ENCODE measurements at regions not wholly inside any gene's neighbourhood (a gene's known extent, or its start where the extent isn't known, plus 50 kb on each side); places are given as distances from the start of the nearest gene placed in this dataset.

GRCh38 chr11:79925570-79925969 lies 484.7 kb upstream of the TENM4 start:
- no peak for DNase-seq (ENCODE audit: low spot score)
- no peak for TF ChIP-seq JUND (IDR thresholded peaks at IDR 0.05)
- TF ChIP-seq, protein P1, sequence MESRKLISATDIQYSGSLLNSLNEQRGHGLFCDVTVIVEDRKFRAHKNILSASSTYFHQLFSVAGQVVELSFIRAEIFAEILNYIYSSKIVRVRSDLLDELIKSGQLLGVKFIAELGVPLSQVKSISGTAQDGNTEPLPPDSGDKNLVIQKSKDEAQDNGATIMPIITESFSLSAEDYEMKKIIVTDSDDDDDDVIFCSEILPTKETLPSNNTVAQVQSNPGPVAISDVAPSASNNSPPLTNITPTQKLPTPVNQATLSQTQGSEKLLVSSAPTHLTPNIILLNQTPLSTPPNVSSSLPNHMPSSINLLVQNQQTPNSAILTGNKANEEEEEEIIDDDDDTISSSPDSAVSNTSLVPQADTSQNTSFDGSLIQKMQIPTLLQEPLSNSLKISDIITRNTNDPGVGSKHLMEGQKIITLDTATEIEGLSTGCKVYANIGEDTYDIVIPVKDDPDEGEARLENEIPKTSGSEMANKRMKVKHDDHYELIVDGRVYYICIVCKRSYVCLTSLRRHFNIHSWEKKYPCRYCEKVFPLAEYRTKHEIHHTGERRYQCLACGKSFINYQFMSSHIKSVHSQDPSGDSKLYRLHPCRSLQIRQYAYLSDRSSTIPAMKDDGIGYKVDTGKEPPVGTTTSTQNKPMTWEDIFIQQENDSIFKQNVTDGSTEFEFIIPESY (IDR thresholded peaks at IDR 0.05): no peak
- TF ChIP-seq RAD21 (IDR thresholded peaks at IDR 0.05): no peak
- WGBS: 83% methylated on average over 3 of the region's 3 CpGs

GRCh38 chr11:79922641-79923040 lies 481.8 kb upstream of the TENM4 start:
- WGBS: 86% methylated on average over 3 of the region's 3 CpGs
- no peak for DNase-seq (ENCODE audit: low spot score)
- Histone ChIP-seq H3K27ac (ENCODE audit: low read depth in 1 of 2, low read length in 2 of 2) (no peak overlapping the region), H3K36me3 (ENCODE audit: control insufficient read depth in 4 of 4, insufficient read depth in 3 of 4, low read depth in 1 of 4, low read length in 3 of 4) (no peaks in the 10 kb centered on the region), H3K4me3 (ENCODE audit: low read depth in 1 of 3, low read length in 3 of 3) (no peak overlapping the region), H3K27me3 (ENCODE audit: control insufficient read depth in 4 of 4, insufficient read depth in 4 of 4, low read length in 3 of 4) (no peaks in the 10 kb centered on the region), H3K9ac (ENCODE audit: low read depth in 1 of 2, low read length in 2 of 2) (no peak overlapping the region), H3K9me3 (ENCODE audit: control insufficient read depth in 4 of 4, low read length in 3 of 4) (no peaks in the 10 kb centered on the region), H3K4me1 (ENCODE audit: control insufficient read depth in 4 of 4, insufficient read depth in 4 of 4, low read length in 3 of 4) (no peaks in the 10 kb centered on the region)
- TF ChIP-seq, protein P2, sequence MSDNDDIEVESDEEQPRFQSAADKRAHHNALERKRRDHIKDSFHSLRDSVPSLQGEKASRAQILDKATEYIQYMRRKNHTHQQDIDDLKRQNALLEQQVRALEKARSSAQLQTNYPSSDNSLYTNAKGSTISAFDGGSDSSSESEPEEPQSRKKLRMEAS (IDR thresholded peaks at IDR 0.05): no peak
- TF ChIP-seq RAD21 (IDR thresholded peaks at IDR 0.05) (no peak), RXRA (IDR thresholded peaks at IDR 0.05) (no peak)
- TF ChIP-seq, protein P1 (IDR thresholded peaks at IDR 0.05): no peak

More at GRCh38 chr11:79925570-79925969, 484.7 kb upstream of the TENM4 start:
- H3K4me1 ChIP-seq (ENCODE audit: control insufficient read depth in 4 of 4, insufficient read depth in 4 of 4, low read length in 3 of 4): no peaks in the 10 kb centered on the region
- no peaks in the 10 kb centered on the region for H3K9me3 ChIP-seq (ENCODE audit: control insufficient read depth in 4 of 4, low read length in 3 of 4)
- no peak overlapping the region for H3K4me3 ChIP-seq (ENCODE audit: low read depth in 1 of 3, low read length in 3 of 3)
- no peak overlapping the region for H3K9ac ChIP-seq (ENCODE audit: low read depth in 1 of 2, low read length in 2 of 2)
- H3K36me3 ChIP-seq (ENCODE audit: control insufficient read depth in 4 of 4, insufficient read depth in 3 of 4, low read depth in 1 of 4, low read length in 3 of 4): no peaks in the 10 kb centered on the region
- no peak overlapping the region for H3K27ac ChIP-seq (ENCODE audit: low read depth in 1 of 2, low read length in 2 of 2)
- no peaks in the 10 kb centered on the region for H3K27me3 ChIP-seq (ENCODE audit: control insufficient read depth in 4 of 4, insufficient read depth in 4 of 4, low read length in 3 of 4)

- H3K4me3 ChIP-seq (ENCODE audit: low read depth in 1 of 3, low read length in 3 of 3): no peak overlapping the region
- H3K4me1 ChIP-seq (ENCODE audit: control insufficient read depth in 4 of 4, insufficient read depth in 4 of 4, low read length in 3 of 4): no peaks in the 10 kb centered on the region
- TF ChIP-seq YY1 (IDR thresholded peaks at IDR 0.05) (no peak), HNF4G (IDR thresholded peaks at IDR 0.05) (no peak), HNF4A (conservative IDR thresholded peaks at IDR 0.05) (no peak), JUND (IDR thresholded peaks at IDR 0.05) (no peak), GABPA (IDR thresholded peaks at IDR 0.05 in 1 of 2, conservative IDR thresholded peaks at IDR 0.05 in 1 of 2) (no peak), EGR1 (IDR thresholded peaks at IDR 0.05; ENCODE audit: low read depth in 2 of 2) (no peak), FOXA1 (IDR thresholded peaks at IDR 0.05) (no peak), ATF3 (IDR thresholded peaks at IDR 0.05) (no peak)
- TF ChIP-seq, protein P1 (IDR thresholded peaks at IDR 0.05): no peak
- TF ChIP-seq, protein P3, sequence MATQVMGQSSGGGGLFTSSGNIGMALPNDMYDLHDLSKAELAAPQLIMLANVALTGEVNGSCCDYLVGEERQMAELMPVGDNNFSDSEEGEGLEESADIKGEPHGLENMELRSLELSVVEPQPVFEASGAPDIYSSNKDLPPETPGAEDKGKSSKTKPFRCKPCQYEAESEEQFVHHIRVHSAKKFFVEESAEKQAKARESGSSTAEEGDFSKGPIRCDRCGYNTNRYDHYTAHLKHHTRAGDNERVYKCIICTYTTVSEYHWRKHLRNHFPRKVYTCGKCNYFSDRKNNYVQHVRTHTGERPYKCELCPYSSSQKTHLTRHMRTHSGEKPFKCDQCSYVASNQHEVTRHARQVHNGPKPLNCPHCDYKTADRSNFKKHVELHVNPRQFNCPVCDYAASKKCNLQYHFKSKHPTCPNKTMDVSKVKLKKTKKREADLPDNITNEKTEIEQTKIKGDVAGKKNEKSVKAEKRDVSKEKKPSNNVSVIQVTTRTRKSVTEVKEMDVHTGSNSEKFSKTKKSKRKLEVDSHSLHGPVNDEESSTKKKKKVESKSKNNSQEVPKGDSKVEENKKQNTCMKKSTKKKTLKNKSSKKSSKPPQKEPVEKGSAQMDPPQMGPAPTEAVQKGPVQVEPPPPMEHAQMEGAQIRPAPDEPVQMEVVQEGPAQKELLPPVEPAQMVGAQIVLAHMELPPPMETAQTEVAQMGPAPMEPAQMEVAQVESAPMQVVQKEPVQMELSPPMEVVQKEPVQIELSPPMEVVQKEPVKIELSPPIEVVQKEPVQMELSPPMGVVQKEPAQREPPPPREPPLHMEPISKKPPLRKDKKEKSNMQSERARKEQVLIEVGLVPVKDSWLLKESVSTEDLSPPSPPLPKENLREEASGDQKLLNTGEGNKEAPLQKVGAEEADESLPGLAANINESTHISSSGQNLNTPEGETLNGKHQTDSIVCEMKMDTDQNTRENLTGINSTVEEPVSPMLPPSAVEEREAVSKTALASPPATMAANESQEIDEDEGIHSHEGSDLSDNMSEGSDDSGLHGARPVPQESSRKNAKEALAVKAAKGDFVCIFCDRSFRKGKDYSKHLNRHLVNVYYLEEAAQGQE (IDR thresholded peaks at IDR 0.05): no peak
- TF ChIP-seq, protein P2 (IDR thresholded peaks at IDR 0.05): no peak
- H3K9ac ChIP-seq (ENCODE audit: low read depth in 1 of 2, low read length in 2 of 2): no peak overlapping the region
- DNase-seq (ENCODE audit: low spot score): no peak
- WGBS: 89% methylated on average over 1 of the region's 1 CpG
- H3K27me3 ChIP-seq (ENCODE audit: control insufficient read depth in 4 of 4, insufficient read depth in 4 of 4, low read length in 3 of 4): no peaks in the 10 kb centered on the region
- H3K9me3 ChIP-seq (ENCODE audit: control insufficient read depth in 4 of 4, low read length in 3 of 4): no peaks in the 10 kb centered on the region
- no peak overlapping the region for H3K27ac ChIP-seq (ENCODE audit: low read depth in 1 of 2, low read length in 2 of 2)
- H3K36me3 ChIP-seq (ENCODE audit: control insufficient read depth in 4 of 4, insufficient read depth in 3 of 4, low read depth in 1 of 4, low read length in 3 of 4): no peaks in the 10 kb centered on the region
Observed at GRCh38 chr11:79920480-79920879, 479.6 kb upstream of the TENM4 start.

Data from liver (tissue), 7 donors.